ENCODE measurements at regions not wholly inside any gene's neighbourhood (a gene's known extent, or its start where the extent isn't known, plus 50 kb on each side); places are given as distances from the start of the nearest gene placed in this dataset.

DNA sequence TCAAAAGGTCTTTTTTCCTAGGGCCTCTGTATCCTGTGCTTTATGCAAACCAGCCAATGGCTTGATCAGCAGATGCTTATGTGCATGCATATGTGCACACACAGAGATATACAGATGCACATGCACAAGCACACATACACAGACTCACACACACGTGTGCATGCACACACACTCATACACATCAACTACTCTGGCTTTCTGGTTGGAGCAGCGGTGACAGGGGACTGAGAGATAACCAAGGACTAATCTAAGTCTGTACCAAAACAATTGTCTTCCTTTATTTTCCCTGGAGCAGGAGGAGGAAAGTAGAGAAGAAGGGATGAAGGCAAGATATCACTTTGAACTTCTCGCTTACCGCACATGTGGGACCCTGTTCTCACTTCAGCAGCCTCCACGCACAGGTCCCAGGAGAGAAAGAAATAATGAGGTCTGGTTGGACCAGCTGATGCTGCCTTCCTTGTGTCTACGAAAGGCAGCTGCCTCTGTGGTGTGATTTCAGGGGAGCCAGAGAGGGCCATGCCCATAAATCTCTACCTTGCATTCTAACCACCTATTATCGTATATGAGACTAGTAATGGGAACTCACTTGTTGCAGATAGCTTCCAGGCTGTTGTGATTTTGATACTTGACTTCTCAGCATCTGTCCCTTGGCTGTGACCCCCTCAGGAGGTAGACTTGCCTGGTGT is 338.0 kb downstream of the EN1 start:
- no peak for DNase-seq
- Mint-ChIP-seq H3K4me3 (ENCODE audit: low read depth, unreplicated experiment) (no peak overlapping the region), H3K9me3 (ENCODE audit: low read depth, unreplicated experiment) (peaks cover 3% of the 10 kb centered on the region), H3K4me1 (ENCODE audit: low read depth, unreplicated experiment) (no peaks in the 10 kb centered on the region), H3K27me3 (ENCODE audit: unreplicated experiment) (no peaks in the 10 kb centered on the region), H3K27ac (ENCODE audit: unreplicated experiment) (no peak overlapping the region), H3K36me3 (ENCODE audit: insufficient read depth, unreplicated experiment) (no peaks in the 10 kb centered on the region)
- TF ChIP-seq, protein P1, sequence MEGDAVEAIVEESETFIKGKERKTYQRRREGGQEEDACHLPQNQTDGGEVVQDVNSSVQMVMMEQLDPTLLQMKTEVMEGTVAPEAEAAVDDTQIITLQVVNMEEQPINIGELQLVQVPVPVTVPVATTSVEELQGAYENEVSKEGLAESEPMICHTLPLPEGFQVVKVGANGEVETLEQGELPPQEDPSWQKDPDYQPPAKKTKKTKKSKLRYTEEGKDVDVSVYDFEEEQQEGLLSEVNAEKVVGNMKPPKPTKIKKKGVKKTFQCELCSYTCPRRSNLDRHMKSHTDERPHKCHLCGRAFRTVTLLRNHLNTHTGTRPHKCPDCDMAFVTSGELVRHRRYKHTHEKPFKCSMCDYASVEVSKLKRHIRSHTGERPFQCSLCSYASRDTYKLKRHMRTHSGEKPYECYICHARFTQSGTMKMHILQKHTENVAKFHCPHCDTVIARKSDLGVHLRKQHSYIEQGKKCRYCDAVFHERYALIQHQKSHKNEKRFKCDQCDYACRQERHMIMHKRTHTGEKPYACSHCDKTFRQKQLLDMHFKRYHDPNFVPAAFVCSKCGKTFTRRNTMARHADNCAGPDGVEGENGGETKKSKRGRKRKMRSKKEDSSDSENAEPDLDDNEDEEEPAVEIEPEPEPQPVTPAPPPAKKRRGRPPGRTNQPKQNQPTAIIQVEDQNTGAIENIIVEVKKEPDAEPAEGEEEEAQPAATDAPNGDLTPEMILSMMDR (IDR thresholded peaks at IDR 0.05; ENCODE audit: unreplicated experiment), result no peak
- CTCF ChIA-PET, result no interaction called here
- intact Hi-C loops (cut with micrococcal nuclease; ENCODE audit: unreplicated experiment), result no loop called here
- no TSS peak for BruUV-seq (replicated peaks)

- Mint-ChIP-seq H3K36me3 (ENCODE audit: insufficient read depth, unreplicated experiment) (no peaks in the 10 kb centered on the region), H3K27me3 (ENCODE audit: unreplicated experiment) (no peaks in the 10 kb centered on the region), H3K27ac (ENCODE audit: unreplicated experiment) (no peak overlapping the region), H3K4me3 (ENCODE audit: low read depth, unreplicated experiment) (no peak overlapping the region), H3K9me3 (ENCODE audit: low read depth, unreplicated experiment) (no peaks in the 10 kb centered on the region), H3K4me1 (ENCODE audit: low read depth, unreplicated experiment) (no peaks in the 10 kb centered on the region)
- TF ChIP-seq, protein P1 (IDR thresholded peaks at IDR 0.05; ENCODE audit: unreplicated experiment), result no peak
- intact Hi-C loops (cut with micrococcal nuclease; ENCODE audit: unreplicated experiment), result no loop called here
- CTCF ChIA-PET, result no interaction called here
- DNase-seq, result no peak
- BruUV-seq (replicated peaks), result no TSS peak
Measured at GRCh38 chr2:118508282-118508681, 339.2 kb downstream of the EN1 start.

GRCh38 chr2:118505436-118505835 is 342.0 kb downstream of the EN1 start:
- H3K27me3 Mint-ChIP-seq (ENCODE audit: unreplicated experiment), result peaks cover 8% of the 10 kb centered on the region
- TF ChIP-seq, protein P1 (IDR thresholded peaks at IDR 0.05; ENCODE audit: unreplicated experiment), result no peak
- no peak overlapping the region for H3K27ac Mint-ChIP-seq (ENCODE audit: unreplicated experiment)
- H3K4me1 Mint-ChIP-seq (ENCODE audit: low read depth, unreplicated experiment), result no peaks in the 10 kb centered on the region
- BruUV-seq (replicated peaks), result no TSS peak
- intact Hi-C loops (cut with micrococcal nuclease; ENCODE audit: unreplicated experiment), result no loop called here
- H3K4me3 Mint-ChIP-seq (ENCODE audit: low read depth, unreplicated experiment), result no peak overlapping the region
- CTCF ChIA-PET, result no interaction called here
- H3K36me3 Mint-ChIP-seq (ENCODE audit: insufficient read depth, unreplicated experiment), result no peaks in the 10 kb centered on the region
- DNase-seq, result no peak
- no peaks in the 10 kb centered on the region for H3K9me3 Mint-ChIP-seq (ENCODE audit: low read depth, unreplicated experiment)

- Mint-ChIP-seq H3K4me3 (ENCODE audit: low read depth, unreplicated experiment) (no peak overlapping the region), H3K27me3 (ENCODE audit: unreplicated experiment) (peaks cover 8% of the 10 kb centered on the region), H3K27ac (ENCODE audit: unreplicated experiment) (no peak overlapping the region), H3K4me1 (ENCODE audit: low read depth, unreplicated experiment) (no peaks in the 10 kb centered on the region), H3K9me3 (ENCODE audit: low read depth, unreplicated experiment) (no peaks in the 10 kb centered on the region), H3K36me3 (ENCODE audit: insufficient read depth, unreplicated experiment) (no peaks in the 10 kb centered on the region)
- DNase-seq, result no peak
- intact Hi-C loops (cut with micrococcal nuclease; ENCODE audit: unreplicated experiment), result no loop called here
- TF ChIP-seq, protein P1 (IDR thresholded peaks at IDR 0.05; ENCODE audit: unreplicated experiment), result no peak
- CTCF ChIA-PET, result no interaction called here
- BruUV-seq (replicated peaks), result no TSS peak
Measured at GRCh38 chr2:118502106-118502505, 345.3 kb downstream of the EN1 start.
